H9 (cell line): ENCODE measurements at regions not wholly inside any gene's neighbourhood (a gene's known extent, or its start where the extent isn't known, plus 50 kb on each side); places are given as distances from the start of the nearest gene placed in this dataset.

Experiments
- DNase-seq: peaks from one replicate; pipeline ENCODE4 v3.0.0-alpha.2; 2017
- H2AFZ ChIP-seq: one replicate; pipeline ENCODE4 v1.6.1; 2013; ENCODE audit warnings: mild to moderate bottlenecking, low read length, control low read depth, moderate library complexity
- H2AK5ac ChIP-seq: 2 replicates; pipeline ENCODE4 v1.6.1; 2013; ENCODE audit warnings: low read length, control low read depth, mixed read lengths; ENCODE audit not compliant: insufficient read length
- H2BK120ac ChIP-seq: one replicate; pipeline ENCODE4 v1.6.1; 2013; ENCODE audit warnings: low read depth, mild to moderate bottlenecking, low read length, control low read depth, inconsistent platforms; ENCODE audit not compliant: poor library complexity, severe bottlenecking
- H2BK12ac ChIP-seq: 2 replicates; pipeline ENCODE4 v1.6.1; 2013; ENCODE audit warnings: low read length, control low read depth, mixed read lengths, low read depth; ENCODE audit not compliant: insufficient read length
- H2BK15ac ChIP-seq: 2 replicates; pipeline ENCODE4 v1.6.1; 2013; ENCODE audit warnings: low read depth, low read length, control low read depth
- H2BK20ac ChIP-seq: one replicate; pipeline ENCODE4 v1.6.1; 2013; ENCODE audit warnings: low read depth, mild to moderate bottlenecking, low read length, control low read depth, inconsistent platforms; ENCODE audit not compliant: poor library complexity, severe bottlenecking
- H2BK5ac ChIP-seq: 2 replicates; pipeline ENCODE4 v1.6.1; 2013; ENCODE audit warnings: low read length, control low read depth, mixed read lengths; ENCODE audit not compliant: insufficient read length
- H3K14ac ChIP-seq: 2 replicates; pipeline ENCODE4 v1.6.1; 2013; ENCODE audit warnings: low read length, control low read depth; ENCODE audit not compliant: insufficient read depth
- H3K18ac ChIP-seq: 2 replicates; pipeline ENCODE4 v1.6.1; 2013; ENCODE audit warnings: low read depth, mild to moderate bottlenecking, mixed read lengths, low read length, control low read depth; ENCODE audit not compliant: insufficient read length
- H3K23ac ChIP-seq: 2 replicates; pipeline ENCODE4 v1.6.1; 2013; ENCODE audit warnings: low read length, control low read depth, mixed read lengths, low read depth; ENCODE audit not compliant: insufficient read length
- H3K23me2 ChIP-seq: 2 replicates; pipeline ENCODE4 v1.6.1; 2013; ENCODE audit warnings: low read depth, mild to moderate bottlenecking, mixed read lengths, low read length, control low read depth; ENCODE audit not compliant: insufficient read length, poor library complexity, severe bottlenecking
- H3K27ac ChIP-seq: 2 replicates; pipeline ENCODE4 v1.5.1; 2013; ENCODE audit warnings: low read length, control low read depth, mixed read lengths, low read depth; ENCODE audit not compliant: insufficient read length
- H3K27me3 ChIP-seq: 2 replicates; pipeline ENCODE4 v1.6.1; 2013; ENCODE audit warnings: low read length, control low read depth, inconsistent platforms; ENCODE audit not compliant: insufficient read depth
- H3K4ac ChIP-seq: 2 replicates; pipeline ENCODE4 v1.6.1; 2013; ENCODE audit warnings: low read depth, mild to moderate bottlenecking, control low read depth, inconsistent platforms, low read length, moderate library complexity
- H3K4me1 ChIP-seq: 2 replicates; pipeline ENCODE4 v1.6.1; 2013; ENCODE audit warnings: low read length, control low read depth, inconsistent platforms; ENCODE audit not compliant: insufficient read depth
- H3K4me2 ChIP-seq: 2 replicates; pipeline ENCODE4 v1.6.1; 2013; ENCODE audit warnings: low read length, control low read depth, mixed read lengths; ENCODE audit not compliant: insufficient read length, insufficient read depth
- H3K56ac ChIP-seq: 2 replicates; pipeline ENCODE4 v1.6.1; 2013; ENCODE audit warnings: low read depth, mild to moderate bottlenecking, mixed read lengths, low read length, control low read depth; ENCODE audit not compliant: insufficient read length
- H3K79me1 ChIP-seq: 2 replicates; pipeline ENCODE4 v1.6.1; 2013; ENCODE audit warnings: low read depth, mild to moderate bottlenecking, moderate library complexity, low read length, control low read depth, inconsistent platforms; ENCODE audit not compliant: insufficient read depth, poor library complexity, severe bottlenecking
- H3K79me2 ChIP-seq: 2 replicates; pipeline ENCODE4 v1.6.1; 2013; ENCODE audit warnings: low read length, control low read depth, inconsistent platforms; ENCODE audit not compliant: insufficient read depth
- H3K9ac ChIP-seq: 2 replicates; pipeline ENCODE4 v1.6.1; 2013; ENCODE audit warnings: low read length, control low read depth, mixed read lengths; ENCODE audit not compliant: insufficient read length; ENCODE audit errors: extremely low read depth
- H3K9me3 ChIP-seq: one replicate; pipeline ENCODE4 v1.6.1; 2013; ENCODE audit warnings: low read depth, low read length, inconsistent platforms; ENCODE audit not compliant: control insufficient read depth
- H3T11ph ChIP-seq: one replicate; pipeline ENCODE4 v1.6.1; 2013; ENCODE audit warnings: mild to moderate bottlenecking, low read length, control low read depth, inconsistent platforms
- H4K20me1 ChIP-seq: one replicate; pipeline ENCODE4 v1.6.1; 2013; ENCODE audit not compliant: control insufficient read depth, insufficient read length, insufficient read depth
- H4K5ac ChIP-seq: 2 replicates; pipeline ENCODE4 v1.6.1; 2013; ENCODE audit warnings: low read depth, mild to moderate bottlenecking, mixed read lengths, low read length, control low read depth; ENCODE audit not compliant: insufficient read length
- H4K8ac ChIP-seq: replicated peaks from 2 replicates; pipeline ENCODE4 v1.6.1; 2013; ENCODE audit warnings: low read length, control low read depth, mixed read lengths, low read depth; ENCODE audit not compliant: insufficient read length
- H4K91ac ChIP-seq: 2 replicates; pipeline ENCODE4 v1.6.1; 2013; ENCODE audit warnings: low read depth, mild to moderate bottlenecking, moderate library complexity, mixed read lengths, low read length, control low read depth; ENCODE audit not compliant: insufficient read length
- H3K27ac Mint-ChIP-seq, 3 experiments: 2 replicates in 2 of 3; 3 replicates in 1 of 3; pipeline ENCODE4 v1.8.0; 2020 to 2021; ENCODE audit warnings: mixed read lengths in 3 of 3, mild to moderate bottlenecking in 1 of 3, moderate library complexity in 1 of 3
- H3K27me3 Mint-ChIP-seq: 2 replicates; pipeline ENCODE4 v1.8.0; 2021; ENCODE audit warnings: low read depth, mild to moderate bottlenecking, moderate library complexity, mixed read lengths
- H3K36me3 Mint-ChIP-seq, 3 experiments: 2 replicates in 2 of 3; 3 replicates in 1 of 3; pipeline ENCODE4 v1.8.0; 2020 to 2021; ENCODE audit warnings: low read depth in 3 of 3, mixed read lengths in 3 of 3; ENCODE audit not compliant: insufficient read depth in 1 of 3
- H3K4me1 Mint-ChIP-seq, 2 experiments: 2 replicates each; pipeline ENCODE4 v1.8.0; 2020; ENCODE audit warnings: mixed read lengths in 2 of 2
- H3K4me3 Mint-ChIP-seq, 2 experiments: 2 replicates in 1 of 2; 3 replicates in 1 of 2; pipeline ENCODE4 v1.8.0; 2020 to 2021; ENCODE audit warnings: mild to moderate bottlenecking in 2 of 2, mixed read lengths in 2 of 2, moderate library complexity in 1 of 2
- H3K9me3 Mint-ChIP-seq, 2 experiments: 2 replicates in 1 of 2; 3 replicates in 1 of 2; pipeline ENCODE4 v1.8.0; 2020; ENCODE audit warnings: mild to moderate bottlenecking in 2 of 2, mixed read lengths in 2 of 2, moderate library complexity in 1 of 2
- CTCF ChIP-seq: fragments of 200-600 bp; sonication (generic); conservative IDR thresholded peaks from 3 replicates; pipeline ENCODE4 v1.8.0; 2021; ENCODE audit warnings: antibody characterized with exemption, mild to moderate bottlenecking
- WGBS: extraction: QIAGEN DNeasy Blood & Tissue Kit; methylation state at CpG from one replicate; pipeline ENCODE4 v1.1.7; 2013; ENCODE audit warnings: missing lambda C conversion rate, low lambda C conversion rate, mixed read lengths; ENCODE audit not compliant: insufficient read length; ENCODE audit errors: extremely low coverage; 5-methylcytosine and 5-hydroxymethylcytosine counted together

DNA sequence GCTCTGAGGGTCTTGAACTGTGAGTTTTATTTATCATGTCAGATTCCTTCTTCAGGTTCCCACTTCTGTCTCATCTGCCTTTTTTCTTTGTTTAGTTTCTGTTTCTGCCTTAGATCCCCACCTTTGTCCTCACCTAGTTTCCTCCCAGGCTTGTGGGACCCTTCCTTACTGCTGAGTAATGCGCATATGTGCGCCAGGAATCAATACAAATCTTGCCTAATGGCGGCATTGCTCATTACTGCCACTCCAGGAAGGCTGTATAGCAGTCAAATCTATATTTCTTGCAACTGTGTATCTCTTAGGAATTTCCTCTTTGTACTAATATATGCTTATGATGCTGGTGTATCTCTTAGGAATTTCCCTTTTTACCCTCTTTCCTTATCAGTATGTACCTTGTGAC, 465.4 kb downstream of the DMRT2 start:
- Mint-ChIP-seq H3K27me3 (peaks cover 2% of the 10 kb centered on the region; the same call in 1 of the 2 replicates), H3K36me3 (peaks cover 0 to 4% (median 0%) of the 10 kb centered on the region in 3 experiments; a peak in 2 of 7 replicates), H3K9me3 (peaks cover 24 to 39% of the 10 kb centered on the region in 2 experiments), H3K27ac (no peak overlapping the region), H3K4me3 (no peak overlapping the region), H3K4me1 (peaks cover 0 to 3% of the 10 kb centered on the region in 2 experiments; a peak in 2 of 4 replicates)
- H4K8ac ChIP-seq: no peak overlapping the region
- peaks cover 4% of the 10 kb centered on the region for H3K9me3 ChIP-seq
- H3K18ac ChIP-seq: no peak overlapping the region
- no peak overlapping the region for H2BK5ac ChIP-seq
- H3K79me2 ChIP-seq: no peaks in the 10 kb centered on the region
- H3K4me2 ChIP-seq: no peak overlapping the region
- no peaks in the 10 kb centered on the region for H3K79me1 ChIP-seq
- no peak overlapping the region for H4K91ac ChIP-seq
- no peak overlapping the region for H3K27ac ChIP-seq
- H3K23ac ChIP-seq: no peak overlapping the region
- H2BK12ac ChIP-seq: no peak overlapping the region
- H2AFZ ChIP-seq: no peak overlapping the region
- no peak overlapping the region for H3K14ac ChIP-seq
- WGBS: no CpG with 5 or more reads among the region's 3 CpGs
- DNase-seq: no peak
- no peak overlapping the region for H3T11ph ChIP-seq
- no peak overlapping the region for H3K4ac ChIP-seq
- H4K20me1 ChIP-seq: no peaks in the 10 kb centered on the region
- H3K4me1 ChIP-seq: no peaks in the 10 kb centered on the region
- no peak overlapping the region for H2AK5ac ChIP-seq
- H2BK15ac ChIP-seq: no peak overlapping the region
- no peaks in the 10 kb centered on the region for H3K27me3 ChIP-seq
- no peak overlapping the region for H2BK20ac ChIP-seq
- no peak overlapping the region for H3K56ac ChIP-seq
- no peak overlapping the region for H4K5ac ChIP-seq
- H3K9ac ChIP-seq: no peak overlapping the region
- no peak for TF ChIP-seq CTCF
- H2BK120ac ChIP-seq: no peak overlapping the region
- H3K23me2 ChIP-seq: no peaks in the 10 kb centered on the region
